ENCODE measurements at regions not wholly inside any gene's neighbourhood (a gene's known extent, or its start where the extent isn't known, plus 50 kb on each side); places are given as distances from the start of the nearest gene placed in this dataset.

DNA sequence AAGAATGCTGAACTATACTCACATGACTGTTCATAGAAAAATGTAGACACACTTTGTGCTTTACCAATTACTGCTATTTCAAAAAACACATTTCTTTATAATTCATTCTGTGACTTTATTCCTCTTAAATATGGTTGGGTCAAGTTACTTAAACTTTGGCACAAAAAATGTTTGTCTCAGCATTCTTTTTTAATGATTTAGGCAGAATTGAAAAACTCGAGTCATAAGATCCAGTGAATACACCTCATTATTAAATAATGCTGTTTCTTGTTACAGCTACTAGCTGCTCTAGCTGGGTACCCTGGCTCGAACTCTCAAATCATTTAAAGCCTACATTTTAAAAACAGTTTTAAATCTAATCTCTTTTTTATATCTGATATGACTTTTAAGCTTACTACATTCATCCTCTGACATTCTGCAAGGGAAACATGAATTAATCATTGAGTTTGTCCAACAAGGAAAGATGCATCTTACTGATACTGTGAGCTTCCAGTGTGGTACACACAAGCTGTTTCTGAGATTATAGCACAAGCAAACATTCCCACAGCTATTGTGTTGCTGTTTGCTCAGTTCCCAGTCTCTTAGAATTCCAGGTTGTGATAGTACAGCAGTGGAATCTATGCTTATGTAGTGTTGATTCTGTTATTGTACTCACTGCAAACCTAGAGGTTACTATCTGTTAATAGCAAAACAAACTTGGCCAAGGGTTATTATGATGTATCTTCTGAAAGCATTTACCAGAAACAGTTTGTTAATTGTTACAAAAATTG lies 746.5 kb downstream of the USP25 start:
- Histone ChIP-seq H3K27ac (no peak overlapping the region), H3K36me3 (no peaks in the 10 kb centered on the region), H3K9me3 (ENCODE audit: severe bottlenecking) (peaks cover 2% of the 10 kb centered on the region), H3K27me3 (ENCODE audit: insufficient read depth, low read depth, severe bottlenecking) (peaks cover 5% of the 10 kb centered on the region), H3K4me3 (ENCODE audit: low read depth, low read length) (no peak overlapping the region)
- no peak for DNase-seq
- TF ChIP-seq, protein P1, sequence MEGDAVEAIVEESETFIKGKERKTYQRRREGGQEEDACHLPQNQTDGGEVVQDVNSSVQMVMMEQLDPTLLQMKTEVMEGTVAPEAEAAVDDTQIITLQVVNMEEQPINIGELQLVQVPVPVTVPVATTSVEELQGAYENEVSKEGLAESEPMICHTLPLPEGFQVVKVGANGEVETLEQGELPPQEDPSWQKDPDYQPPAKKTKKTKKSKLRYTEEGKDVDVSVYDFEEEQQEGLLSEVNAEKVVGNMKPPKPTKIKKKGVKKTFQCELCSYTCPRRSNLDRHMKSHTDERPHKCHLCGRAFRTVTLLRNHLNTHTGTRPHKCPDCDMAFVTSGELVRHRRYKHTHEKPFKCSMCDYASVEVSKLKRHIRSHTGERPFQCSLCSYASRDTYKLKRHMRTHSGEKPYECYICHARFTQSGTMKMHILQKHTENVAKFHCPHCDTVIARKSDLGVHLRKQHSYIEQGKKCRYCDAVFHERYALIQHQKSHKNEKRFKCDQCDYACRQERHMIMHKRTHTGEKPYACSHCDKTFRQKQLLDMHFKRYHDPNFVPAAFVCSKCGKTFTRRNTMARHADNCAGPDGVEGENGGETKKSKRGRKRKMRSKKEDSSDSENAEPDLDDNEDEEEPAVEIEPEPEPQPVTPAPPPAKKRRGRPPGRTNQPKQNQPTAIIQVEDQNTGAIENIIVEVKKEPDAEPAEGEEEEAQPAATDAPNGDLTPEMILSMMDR (IDR thresholded peaks at IDR 0.05; ENCODE audit: low read depth, low read length): no peak

DNA sequence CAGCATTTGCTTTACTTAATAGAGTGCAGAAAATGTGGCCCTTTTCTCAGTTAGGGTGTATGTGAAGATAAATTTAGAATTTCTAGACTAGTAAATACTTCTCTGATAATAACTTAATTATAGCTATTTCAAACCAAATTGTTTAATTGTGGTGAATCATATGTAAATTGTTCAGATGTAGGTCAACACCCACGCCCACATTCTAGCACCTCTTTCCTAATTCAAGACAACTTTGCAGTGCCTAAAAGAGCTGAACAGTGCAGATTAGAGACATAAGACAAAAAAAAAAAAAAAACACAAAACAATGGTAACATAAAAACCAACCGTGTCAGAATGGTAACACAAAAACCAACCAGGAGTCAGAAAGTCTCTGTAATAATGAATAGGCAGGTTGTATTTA lies 758.3 kb downstream of the USP25 start:
- Histone ChIP-seq H3K4me3 (ENCODE audit: low read depth, low read length) (no peak overlapping the region), H3K36me3 (no peaks in the 10 kb centered on the region), H3K27me3 (ENCODE audit: insufficient read depth, low read depth, severe bottlenecking) (peaks cover 8% of the 10 kb centered on the region), H3K27ac (no peak overlapping the region), H3K9me3 (ENCODE audit: severe bottlenecking) (no peaks in the 10 kb centered on the region)
- TF ChIP-seq, protein P1 (IDR thresholded peaks at IDR 0.05; ENCODE audit: low read depth, low read length): no peak
- DNase-seq: no peak

DNA sequence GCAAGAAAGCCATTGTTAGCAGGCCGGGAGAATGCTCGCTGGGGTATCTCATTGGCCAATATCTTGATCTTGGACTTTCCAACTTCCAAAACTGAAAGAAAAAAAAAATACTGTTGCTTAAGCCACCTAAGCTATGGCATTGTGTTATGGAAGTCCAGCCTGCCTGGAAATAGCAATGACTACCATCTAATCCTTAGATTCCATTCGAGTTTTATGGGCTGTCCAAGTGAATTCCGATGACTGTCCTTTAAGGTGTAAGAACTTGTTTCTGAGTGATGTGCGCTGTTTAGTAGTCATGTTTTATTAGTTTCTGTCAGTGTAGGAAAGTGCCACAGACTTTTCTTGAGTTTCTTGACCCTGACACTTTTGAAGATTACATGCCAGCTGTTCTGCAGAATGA lies 762.6 kb downstream of the USP25 start:
- Histone ChIP-seq H3K36me3 (no peaks in the 10 kb centered on the region), H3K9me3 (ENCODE audit: severe bottlenecking) (no peaks in the 10 kb centered on the region), H3K27me3 (ENCODE audit: insufficient read depth, low read depth, severe bottlenecking) (peaks cover 11% of the 10 kb centered on the region), H3K4me3 (ENCODE audit: low read depth, low read length) (no peak overlapping the region), H3K27ac (no peak overlapping the region)
- TF ChIP-seq, protein P1 (IDR thresholded peaks at IDR 0.05; ENCODE audit: low read depth, low read length): no peak
- DNase-seq: no peak

DNA sequence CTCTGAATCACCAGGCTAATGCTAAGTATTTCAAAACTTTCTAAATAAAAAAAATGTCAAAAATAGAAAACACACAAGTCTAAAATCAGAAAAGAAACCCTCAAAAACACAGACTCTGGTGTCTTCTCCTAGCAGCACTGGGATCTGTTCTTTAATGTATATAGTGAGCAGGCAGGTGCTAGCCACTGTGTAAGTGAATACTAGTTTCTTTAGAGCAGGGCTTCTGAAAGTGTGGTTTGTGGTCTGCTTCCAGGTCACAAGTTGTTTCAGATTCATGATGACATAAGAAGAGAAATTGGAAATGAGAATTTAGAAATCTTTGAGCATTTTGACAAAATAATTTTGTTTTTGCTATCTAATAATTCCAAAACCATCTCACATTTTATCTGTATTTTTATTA lies 763.1 kb downstream of the USP25 start:
- Histone ChIP-seq H3K9me3 (ENCODE audit: severe bottlenecking) (no peaks in the 10 kb centered on the region), H3K36me3 (no peaks in the 10 kb centered on the region)

DNA sequence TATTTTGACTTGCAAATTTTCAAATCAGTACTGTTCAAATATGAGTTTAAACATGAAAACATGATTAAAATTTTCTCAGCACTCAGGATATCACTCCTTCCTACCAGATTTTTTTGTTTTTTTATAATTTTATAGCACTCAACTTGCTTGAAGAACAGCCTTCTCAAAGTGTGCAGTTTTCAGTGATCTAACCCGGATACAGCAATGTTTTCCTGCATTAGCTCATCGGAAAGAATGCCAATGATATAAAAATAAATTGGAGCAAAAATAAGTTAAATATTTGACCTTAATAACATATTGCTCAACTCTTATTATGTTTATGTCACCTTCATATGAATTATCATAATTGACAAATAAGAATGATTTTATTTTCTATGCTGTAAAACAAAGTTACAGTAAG lies 766.8 kb downstream of the USP25 start:
- H3K4me3 ChIP-seq (ENCODE audit: low read depth, low read length): no peak overlapping the region
- TF ChIP-seq, protein P1 (IDR thresholded peaks at IDR 0.05; ENCODE audit: low read depth, low read length): no peak
- no peak for DNase-seq
- H3K27me3 ChIP-seq (ENCODE audit: insufficient read depth, low read depth, severe bottlenecking): peaks cover 17% of the 10 kb centered on the region
- H3K36me3 ChIP-seq: no peaks in the 10 kb centered on the region
- no peaks in the 10 kb centered on the region for H3K9me3 ChIP-seq (ENCODE audit: severe bottlenecking)
- no peak overlapping the region for H3K27ac ChIP-seq

More for the DNA sequence above, 763.1 kb downstream of the USP25 start:
- H3K27ac ChIP-seq: no peak overlapping the region
- no peak overlapping the region for H3K4me3 ChIP-seq (ENCODE audit: low read depth, low read length)
- no peak for DNase-seq
- peaks cover 10% of the 10 kb centered on the region for H3K27me3 ChIP-seq (ENCODE audit: insufficient read depth, low read depth, severe bottlenecking)
- TF ChIP-seq, protein P1 (IDR thresholded peaks at IDR 0.05; ENCODE audit: low read depth, low read length): no peak

DNA sequence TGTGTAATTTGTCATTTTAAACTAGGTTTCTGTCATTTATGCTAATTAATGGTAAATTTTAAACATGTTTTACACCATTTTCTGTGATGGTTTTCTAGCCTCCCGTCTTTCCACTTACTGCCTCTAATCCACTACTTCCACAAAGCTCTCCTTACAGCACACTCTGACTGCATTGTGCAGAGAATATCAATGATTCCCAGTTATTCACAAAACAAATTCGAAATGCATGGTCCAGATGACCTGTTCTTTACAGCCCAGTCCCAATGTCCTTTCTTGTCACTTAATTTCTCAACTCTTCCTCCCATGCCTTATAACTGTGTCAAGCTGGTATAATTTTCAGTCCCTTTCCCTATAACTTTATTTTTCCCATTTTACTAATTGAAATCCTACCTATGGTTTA lies 770.5 kb downstream of the USP25 start:
- DNase-seq: no peak
- Histone ChIP-seq H3K36me3 (no peaks in the 10 kb centered on the region), H3K27ac (no peak overlapping the region), H3K27me3 (ENCODE audit: insufficient read depth, low read depth, severe bottlenecking) (peaks cover 16% of the 10 kb centered on the region), H3K9me3 (ENCODE audit: severe bottlenecking) (no peaks in the 10 kb centered on the region), H3K4me3 (ENCODE audit: low read depth, low read length) (no peak overlapping the region)
- TF ChIP-seq, protein P1 (IDR thresholded peaks at IDR 0.05; ENCODE audit: low read depth, low read length): no peak
